ENCODE measurements at regions not wholly inside any gene's neighbourhood (a gene's known extent, or its start where the extent isn't known, plus 50 kb on each side); places are given as distances from the start of the nearest gene placed in this dataset.

DNA sequence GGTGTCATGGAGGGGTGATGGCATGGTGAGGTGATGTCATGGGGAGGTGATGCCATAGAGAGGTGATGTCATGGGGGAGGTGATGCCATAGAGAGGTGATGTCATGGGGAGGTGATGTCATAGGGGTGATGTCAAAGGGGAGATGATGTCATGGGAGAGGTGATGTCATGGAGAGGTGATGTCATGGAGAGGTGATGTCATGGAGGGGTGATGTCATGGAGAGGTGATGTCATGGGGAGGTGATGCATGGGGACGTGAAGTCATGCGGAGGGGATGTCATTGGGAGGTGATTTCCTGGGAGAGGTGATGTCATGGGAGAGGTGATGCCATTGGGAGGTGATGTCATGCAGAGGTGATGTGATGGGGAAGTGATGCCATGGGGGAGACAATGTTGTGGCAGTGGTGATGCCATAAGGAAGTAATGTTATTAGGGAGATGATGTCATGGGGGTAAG is 92.1 kb upstream of the C1orf174 start:
- TF ChIP-seq CTCF (IDR thresholded peaks at IDR 0.05): no peak
- H3K27ac ChIP-seq: no peak overlapping the region

GRCh38 chr1:3992746-3993145 is 92.7 kb upstream of the C1orf174 start:
- Histone ChIP-seq H3K27ac (no peak overlapping the region), H3K4me3 (ENCODE audit: low read depth in 1 of 2, low read length in 1 of 2) (no peak overlapping the region), H3K9me3 (no peaks in the 10 kb centered on the region), H3K36me3 (no peaks in the 10 kb centered on the region), H3K4me1 (ENCODE audit: control insufficient read depth in 1 of 2, insufficient read depth in 1 of 2, low read depth in 1 of 2, low read length in 1 of 2) (no peaks in the 10 kb centered on the region), H3K27me3 (no peaks in the 10 kb centered on the region)
- TF ChIP-seq CTCF (IDR thresholded peaks at IDR 0.05): no peak

More for the DNA sequence above, 92.1 kb upstream of the C1orf174 start:
- H3K4me1 ChIP-seq (ENCODE audit: control insufficient read depth in 1 of 2, insufficient read depth in 1 of 2, low read depth in 1 of 2, low read length in 1 of 2): no peaks in the 10 kb centered on the region
- H3K9me3 ChIP-seq: no peaks in the 10 kb centered on the region
- H3K27me3 ChIP-seq: no peaks in the 10 kb centered on the region
- no peaks in the 10 kb centered on the region for H3K36me3 ChIP-seq
- H3K4me3 ChIP-seq (ENCODE audit: low read depth in 1 of 2, low read length in 1 of 2): no peak overlapping the region

GRCh38 chr1:3993619-3994375 is 93.7 kb upstream of the C1orf174 start:
- H3K27ac ChIP-seq: no peak overlapping the region
- no peaks in the 10 kb centered on the region for H3K36me3 ChIP-seq
- peaks cover 9% of the 10 kb centered on the region for H3K27me3 ChIP-seq
- TF ChIP-seq CTCF (IDR thresholded peaks at IDR 0.05): no peak
- no peaks in the 10 kb centered on the region for H3K9me3 ChIP-seq
- H3K4me3 ChIP-seq (ENCODE audit: low read depth in 1 of 2, low read length in 1 of 2): no peak overlapping the region
- H3K4me1 ChIP-seq (ENCODE audit: control insufficient read depth in 1 of 2, insufficient read depth in 1 of 2, low read depth in 1 of 2, low read length in 1 of 2): no peaks in the 10 kb centered on the region

DNA sequence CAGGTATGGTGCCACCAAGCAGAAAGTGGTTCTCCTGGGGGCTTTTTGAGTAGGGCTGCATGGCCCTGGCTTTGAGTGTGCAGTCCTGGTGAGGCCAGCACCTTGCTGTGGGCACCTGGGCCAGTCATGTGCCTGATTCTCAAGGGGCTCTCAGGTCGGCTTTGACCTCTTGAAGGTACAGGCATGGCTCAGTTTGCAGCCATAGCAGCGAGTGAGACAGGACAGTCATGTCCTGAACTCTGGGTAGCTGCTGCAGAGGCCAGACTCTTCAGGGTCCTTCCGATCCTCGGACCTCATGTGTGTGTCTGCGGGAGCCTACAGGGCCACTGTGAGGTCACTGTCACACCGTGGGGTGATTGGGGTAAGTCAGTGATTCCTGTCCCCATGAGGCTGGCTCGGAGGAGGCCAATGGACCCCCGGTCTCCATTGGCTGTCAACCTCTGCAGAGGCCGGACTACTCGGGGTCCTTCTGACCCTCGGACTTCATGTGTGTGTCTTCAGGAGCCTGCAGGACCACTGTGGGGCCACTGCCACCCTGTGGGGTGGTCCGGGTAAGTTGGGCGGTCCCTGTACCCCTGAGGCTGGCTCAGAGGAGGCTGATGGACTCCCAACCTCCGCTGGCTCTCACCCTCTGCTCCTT is 95.2 kb upstream of the C1orf174 start:
- no peaks in the 10 kb centered on the region for H3K9me3 ChIP-seq
- H3K27ac ChIP-seq: no peak overlapping the region
- TF ChIP-seq CTCF (IDR thresholded peaks at IDR 0.05): no peak
- H3K4me3 ChIP-seq (ENCODE audit: low read depth in 1 of 2, low read length in 1 of 2): no peak overlapping the region
- no peaks in the 10 kb centered on the region for H3K4me1 ChIP-seq (ENCODE audit: control insufficient read depth in 1 of 2, insufficient read depth in 1 of 2, low read depth in 1 of 2, low read length in 1 of 2)
- no peaks in the 10 kb centered on the region for H3K36me3 ChIP-seq
- H3K27me3 ChIP-seq: peaks cover 23% of the 10 kb centered on the region

DNA sequence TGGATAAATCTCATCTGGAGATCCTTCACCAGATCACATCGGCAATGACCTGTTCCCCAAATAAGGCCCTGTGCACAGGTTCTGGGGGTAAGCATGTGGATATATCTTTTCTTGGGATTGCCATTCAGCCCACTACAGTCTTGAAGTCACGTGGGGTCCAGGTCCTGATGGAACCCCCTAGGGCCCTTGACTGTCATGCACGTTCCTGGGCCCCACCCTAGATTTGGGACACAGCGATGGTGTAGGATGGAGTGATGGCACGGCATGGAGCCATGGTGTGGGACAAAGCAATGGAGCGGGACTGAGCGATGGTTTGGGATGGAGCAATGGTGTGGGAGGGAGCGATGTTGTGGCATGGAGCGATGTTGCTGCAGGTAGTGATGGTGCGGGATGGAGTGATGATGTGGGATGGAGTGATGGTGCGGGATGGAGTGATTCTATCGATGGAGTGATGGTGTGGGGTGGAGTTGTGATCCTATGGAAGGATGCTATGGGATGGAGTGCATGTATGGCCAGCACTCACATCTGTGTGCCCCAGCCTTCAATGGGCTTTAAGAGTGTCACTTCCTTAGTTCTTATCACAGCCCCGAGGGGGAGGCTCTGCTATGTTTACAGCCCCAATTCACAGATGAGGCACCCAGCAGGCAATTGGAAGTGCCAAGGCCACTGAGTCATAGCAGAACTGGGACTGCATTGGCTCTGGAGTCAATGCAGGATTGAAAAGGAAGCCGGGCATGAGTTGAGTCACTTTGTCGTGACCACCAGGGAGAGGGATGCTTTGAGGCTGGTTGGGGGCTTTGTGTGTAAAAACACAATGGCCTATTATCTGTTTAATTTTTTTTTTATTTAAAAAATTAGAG is 97.0 kb upstream of the C1orf174 start:
- no peak overlapping the region for H3K4me3 ChIP-seq (ENCODE audit: low read depth in 1 of 2, low read length in 1 of 2)
- TF ChIP-seq CTCF (IDR thresholded peaks at IDR 0.05): no peak
- no peaks in the 10 kb centered on the region for H3K36me3 ChIP-seq
- H3K9me3 ChIP-seq: no peaks in the 10 kb centered on the region
- no peak overlapping the region for H3K27ac ChIP-seq
- no peaks in the 10 kb centered on the region for H3K4me1 ChIP-seq (ENCODE audit: control insufficient read depth in 1 of 2, insufficient read depth in 1 of 2, low read depth in 1 of 2, low read length in 1 of 2)
- peaks cover 26% of the 10 kb centered on the region for H3K27me3 ChIP-seq

Measured in neutrophil (primary cell).